NB4 (cell line): ENCODE measurements at regions not wholly inside any gene's neighbourhood (a gene's known extent, or its start where the extent isn't known, plus 50 kb on each side); places are given as distances from the start of the nearest gene placed in this dataset.

Experiments used
- CTCF ChIP-seq: IDR thresholded peaks from one replicate; pipeline ENCODE4 v1.5.1; 2012; ENCODE audit warnings: low read depth, low read length
- POLR2A ChIP-seq: IDR thresholded peaks from 2 replicates; pipeline ENCODE4 v1.6.1; 2011; ENCODE audit warnings: mild to moderate bottlenecking; ENCODE audit not compliant: insufficient read length; ENCODE audit errors: extremely low read depth

- TF ChIP-seq CTCF (no peak), POLR2A (no peak)
Measured at GRCh38 chr2:76512201-76512820, 801.6 kb upstream of the GCFC2 start.
